Thoracic aorta (tissue), 2 donors: ENCODE measurements at regions not wholly inside any gene's neighbourhood (a gene's known extent, or its start where the extent isn't known, plus 50 kb on each side); places are given as distances from the start of the nearest gene placed in this dataset.

Experiments
- ATAC-seq: fragments of 150-250 bp; one replicate; pipeline ENCODE4 v1.8.0; 2017; ENCODE audit warnings: low read depth; ENCODE audit not compliant: insufficient number of reproducible peaks, low FRiP score
- DNase-seq: peaks from one replicate; pipeline ENCODE4 v3.0.0-alpha.2; 2020; ENCODE audit warnings: low spot score
- H3K27ac ChIP-seq, 2 donors: fragments of 200-600 bp; sonication (generic); 1 replicate in 1 of 2; 2 replicates in 1 of 2; pipeline ENCODE4 v1.5.1; 2016; ENCODE audit warnings: mild to moderate bottlenecking in 2 of 2, moderate library complexity in 2 of 2
- H3K27me3 ChIP-seq: fragments of 200-600 bp; sonication (generic); replicated peaks from 2 replicates; pipeline ENCODE4 v1.6.0; 2016; ENCODE audit warnings: mild to moderate bottlenecking; ENCODE audit not compliant: insufficient read depth
- H3K36me3 ChIP-seq: fragments of 200-600 bp; sonication (generic); one replicate; pipeline ENCODE4 v1.5.1; 2016
- H3K4me1 ChIP-seq, 2 donors: fragments of 200-600 bp; sonication (generic); 1 replicate in 1 of 2; 2 replicates in 1 of 2; pipeline versions ENCODE4 v1.5.1 to v1.6.0; 2016; ENCODE audit warnings: low read depth in 2 of 2, mild to moderate bottlenecking in 1 of 2; ENCODE audit not compliant: control insufficient read depth in 1 of 2
- H3K4me3 ChIP-seq: fragments of 200-600 bp; sonication (generic); 2 replicates; pipeline ENCODE4 v1.5.1; 2016; ENCODE audit warnings: mild to moderate bottlenecking
- H3K9me3 ChIP-seq: fragments of 200-600 bp; sonication (generic); 2 replicates; pipeline ENCODE4 v1.5.1; 2016
- TF ChIP-seq, protein P1 (sequence below): fragments of 200-600 bp; sonication (generic); IDR thresholded peaks from one replicate; pipeline ENCODE4 v1.5.1; 2019; ENCODE audit warnings: antibody characterized with exemption

DNA sequence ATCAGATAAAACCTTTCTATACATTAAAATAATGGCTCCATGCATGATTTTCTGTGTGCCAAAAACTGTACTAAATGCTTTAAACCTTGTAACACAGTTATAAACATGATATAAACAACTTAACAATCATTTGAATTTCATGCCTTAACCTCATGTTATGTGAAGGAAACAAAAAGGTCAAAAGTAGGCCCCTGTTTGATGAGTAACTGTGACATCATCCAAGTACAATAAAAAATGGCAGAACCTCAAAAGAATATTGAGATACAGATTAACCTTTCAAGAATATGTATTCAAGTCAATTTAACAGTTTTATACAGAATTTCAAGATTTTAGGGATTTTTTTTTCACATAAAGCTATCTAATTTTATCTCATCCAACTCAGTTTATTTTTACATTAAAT, 310.7 kb upstream of the DCN start:
- TF ChIP-seq, protein P1, sequence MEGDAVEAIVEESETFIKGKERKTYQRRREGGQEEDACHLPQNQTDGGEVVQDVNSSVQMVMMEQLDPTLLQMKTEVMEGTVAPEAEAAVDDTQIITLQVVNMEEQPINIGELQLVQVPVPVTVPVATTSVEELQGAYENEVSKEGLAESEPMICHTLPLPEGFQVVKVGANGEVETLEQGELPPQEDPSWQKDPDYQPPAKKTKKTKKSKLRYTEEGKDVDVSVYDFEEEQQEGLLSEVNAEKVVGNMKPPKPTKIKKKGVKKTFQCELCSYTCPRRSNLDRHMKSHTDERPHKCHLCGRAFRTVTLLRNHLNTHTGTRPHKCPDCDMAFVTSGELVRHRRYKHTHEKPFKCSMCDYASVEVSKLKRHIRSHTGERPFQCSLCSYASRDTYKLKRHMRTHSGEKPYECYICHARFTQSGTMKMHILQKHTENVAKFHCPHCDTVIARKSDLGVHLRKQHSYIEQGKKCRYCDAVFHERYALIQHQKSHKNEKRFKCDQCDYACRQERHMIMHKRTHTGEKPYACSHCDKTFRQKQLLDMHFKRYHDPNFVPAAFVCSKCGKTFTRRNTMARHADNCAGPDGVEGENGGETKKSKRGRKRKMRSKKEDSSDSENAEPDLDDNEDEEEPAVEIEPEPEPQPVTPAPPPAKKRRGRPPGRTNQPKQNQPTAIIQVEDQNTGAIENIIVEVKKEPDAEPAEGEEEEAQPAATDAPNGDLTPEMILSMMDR, result no peak
- DNase-seq (no peak), ATAC-seq (no peak)
- Histone ChIP-seq H3K27ac (no peak overlapping the region), H3K4me1 (no peaks in the 10 kb centered on the region), H3K27me3 (no peaks in the 10 kb centered on the region), H3K9me3 (no peaks in the 10 kb centered on the region), H3K4me3 (no peak overlapping the region), H3K36me3 (no peaks in the 10 kb centered on the region)

DNA sequence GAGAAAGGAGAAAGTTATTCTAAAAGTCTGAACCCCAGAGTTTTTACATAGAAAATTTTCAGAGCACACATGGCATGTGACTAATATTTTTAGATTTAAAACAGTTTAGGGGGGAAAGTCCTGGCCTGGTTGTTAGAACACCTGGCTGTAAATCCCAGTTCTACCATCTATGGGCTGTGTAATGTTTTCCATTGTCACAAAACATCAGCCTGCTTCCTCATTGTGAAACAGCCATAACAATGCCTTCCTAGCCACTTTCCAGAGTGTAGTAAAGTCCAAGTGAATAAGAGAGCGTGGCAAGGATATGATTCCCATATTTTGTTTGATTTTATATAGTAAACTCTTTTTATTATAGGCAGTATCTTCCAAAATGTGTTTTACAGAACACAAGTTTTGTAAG, 310.0 kb upstream of the DCN start:
- Histone ChIP-seq H3K27me3 (no peaks in the 10 kb centered on the region), H3K36me3 (no peaks in the 10 kb centered on the region), H3K4me3 (no peak overlapping the region), H3K27ac (no peak overlapping the region), H3K4me1 (no peaks in the 10 kb centered on the region), H3K9me3 (no peaks in the 10 kb centered on the region)
- ATAC-seq (no peak), DNase-seq (no peak)
- TF ChIP-seq, protein P1, result no peak

DNA sequence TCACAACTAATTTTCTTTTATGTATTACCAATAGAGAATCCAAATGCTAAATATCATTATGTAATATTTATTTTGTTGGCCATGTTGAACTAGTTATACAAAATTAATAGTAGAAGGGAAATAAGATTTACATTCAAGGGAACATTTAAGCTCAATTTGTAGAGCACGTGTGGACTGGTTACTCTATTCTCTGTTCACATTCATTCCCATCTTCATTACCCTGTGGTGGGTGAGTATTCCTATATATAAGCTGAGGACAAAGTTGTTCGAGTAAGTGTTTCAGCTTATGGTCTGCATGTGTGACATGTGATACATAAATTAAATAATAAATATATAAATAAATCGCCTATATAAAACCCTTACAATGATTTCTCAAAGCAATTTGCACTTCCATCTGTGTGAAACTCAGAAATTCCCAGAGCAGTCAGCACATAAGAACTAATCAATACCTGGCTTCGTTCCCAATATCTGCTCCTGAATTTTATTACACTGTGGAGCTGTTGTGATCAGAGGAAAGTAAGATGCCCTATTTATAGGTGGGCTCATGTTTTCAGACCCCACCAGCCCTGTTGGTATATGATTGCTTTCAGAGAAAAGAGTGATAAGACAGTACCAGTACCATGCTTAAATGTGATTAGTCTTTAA, 308.2 kb upstream of the DCN start:
- no peak overlapping the region for H3K27ac ChIP-seq
- H3K36me3 ChIP-seq, result no peaks in the 10 kb centered on the region
- no peaks in the 10 kb centered on the region for H3K9me3 ChIP-seq
- H3K4me3 ChIP-seq, result no peak overlapping the region
- H3K4me1 ChIP-seq, result no peaks in the 10 kb centered on the region
- DNase-seq, result no peak
- no peak for ATAC-seq
- TF ChIP-seq, protein P1, result no peak
- no peaks in the 10 kb centered on the region for H3K27me3 ChIP-seq

DNA sequence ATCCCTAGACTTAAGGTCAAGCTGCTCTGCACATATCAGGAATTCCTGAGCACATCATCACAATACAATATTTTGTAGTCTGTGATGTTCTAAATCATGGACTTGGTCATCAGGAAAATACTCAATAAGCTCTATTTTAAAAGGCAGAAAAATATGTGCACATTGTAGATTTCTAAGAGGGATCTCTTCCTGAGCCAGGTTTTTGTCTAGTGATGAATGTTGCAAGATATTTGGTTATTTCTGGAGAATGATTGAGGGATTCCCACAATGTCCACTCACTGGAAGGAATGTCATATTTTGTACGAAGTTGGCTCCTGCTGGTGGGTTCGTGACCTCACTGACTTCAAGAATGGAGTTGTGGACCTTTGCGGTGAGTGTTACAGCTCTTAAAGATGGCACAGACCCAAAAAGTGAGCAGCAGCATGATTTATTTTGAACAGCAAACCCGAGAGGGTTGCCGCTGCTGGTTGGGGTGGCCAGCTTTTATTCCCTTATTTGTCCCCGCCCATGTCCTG, 300.9 kb upstream of the DCN start:
- no peak overlapping the region for H3K27ac ChIP-seq
- TF ChIP-seq, protein P1, result no peak
- H3K4me3 ChIP-seq, result no peak overlapping the region
- H3K36me3 ChIP-seq, result no peaks in the 10 kb centered on the region
- no peaks in the 10 kb centered on the region for H3K4me1 ChIP-seq
- no peaks in the 10 kb centered on the region for H3K27me3 ChIP-seq
- no peak for DNase-seq
- no peaks in the 10 kb centered on the region for H3K9me3 ChIP-seq
- ATAC-seq, result no peak

DNA sequence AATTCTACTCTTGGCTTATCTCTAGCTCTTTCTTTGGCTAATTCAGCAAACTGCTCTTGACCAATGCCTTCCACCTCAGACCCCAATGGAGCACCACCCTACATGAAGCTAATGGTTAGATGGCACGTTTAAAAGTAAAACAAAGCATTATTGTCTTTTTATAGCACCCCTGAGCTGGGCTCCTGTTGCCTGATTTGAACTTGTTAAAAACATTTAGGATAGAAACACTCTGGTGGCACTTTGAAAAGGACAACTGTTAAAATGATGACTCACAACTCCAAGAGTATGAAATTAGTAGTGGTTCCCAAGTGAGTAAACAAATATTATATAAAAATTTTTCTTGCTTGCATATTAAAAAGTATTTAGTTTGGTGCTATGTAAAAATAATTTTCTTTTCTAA, 299.6 kb upstream of the DCN start:
- Histone ChIP-seq H3K36me3 (no peaks in the 10 kb centered on the region), H3K27ac (no peak overlapping the region), H3K4me1 (no peaks in the 10 kb centered on the region), H3K4me3 (no peak overlapping the region), H3K27me3 (no peaks in the 10 kb centered on the region), H3K9me3 (no peaks in the 10 kb centered on the region)
- DNase-seq, result no peak
- ATAC-seq, result no peak
- TF ChIP-seq, protein P1, result no peak
